B cell (primary cell): ENCODE measurements at regions not wholly inside any gene's neighbourhood (a gene's known extent, or its start where the extent isn't known, plus 50 kb on each side); places are given as distances from the start of the nearest gene placed in this dataset.

Experiments used
- ATAC-seq: fragments of 200-7000 bp; cut with Tn5 transposase; one replicate; pipeline ENCODE4 v1.10.0; 2021; ENCODE audit warnings: low read depth, mild to moderate bottlenecking, moderate number of reproducible peaks, moderate library complexity
- CTCF ChIA-PET: fragments of 350-600 bp; sonication (Branson Sonifier 250); formaldehyde crosslinking; loops from one replicate; lab custom pipeline; 2021; ENCODE audit warnings: antibody characterized with exemption, inconsistent platforms; lab: Charles Lee
- POLR2A ChIA-PET: fragments of 350-600 bp; sonication (Branson Sonifier 250); formaldehyde crosslinking; loops from one replicate; lab custom pipeline; 2021; ENCODE audit warnings: antibody characterized with exemption; lab: Charles Lee
- DNase-seq: peaks from one replicate; pipeline ENCODE4 v3.0.0; 2013
- H2AFZ ChIP-seq: 2 replicates; pipeline ENCODE4 v1.6.1; 2012; ENCODE audit warnings: mild to moderate bottlenecking, low read depth, low read length; ENCODE audit not compliant: insufficient read depth, poor library complexity, severe bottlenecking
- H3K27ac ChIP-seq, 2 donors: 1 replicate in 1 of 2; 2 replicates in 1 of 2; pipeline ENCODE4 v1.5.1; 2012 to 2013; ENCODE audit warnings: low read length in 2 of 2, mild to moderate bottlenecking in 2 of 2, moderate library complexity in 1 of 2
- H3K27me3 ChIP-seq, 4 experiments: fragments of 200-600 bp in 1 of 4; sonication (generic) in 1 of 4; replicated peaks in 1 of 4; 1 replicate in 2 of 4; 2 replicates in 2 of 4; pipeline versions ENCODE4 v1.6.1 to v1.7.0; 2013 to 2016; ENCODE audit warnings: low read length in 3 of 4, mild to moderate bottlenecking in 2 of 4, mixed read lengths in 1 of 4, moderate library complexity in 1 of 4; ENCODE audit not compliant: insufficient read depth in 4 of 4, control insufficient read depth in 3 of 4; ENCODE audit errors: control extremely low read depth in 1 of 4
- H3K36me3 ChIP-seq, 2 experiments: replicated peaks in 1 of 2; 1 replicate in 1 of 2; 2 replicates in 1 of 2; pipeline versions ENCODE4 v1.6.1 to v1.7.1; 2013; ENCODE audit warnings: low read length in 1 of 2; ENCODE audit not compliant: insufficient read depth in 2 of 2, control insufficient read depth in 1 of 2; ENCODE audit errors: control extremely low read depth in 1 of 2, extremely low read depth in 1 of 2
- H3K4me1 ChIP-seq, 2 donors: fragments of 200-600 bp in 1 of 2; sonication (generic) in 1 of 2; 1 replicate in 1 of 2; 2 replicates in 1 of 2; pipeline versions ENCODE4 v1.5.1 to v1.6.1; 2013 to 2017; ENCODE audit warnings: low read length in 2 of 2; ENCODE audit not compliant: control insufficient read depth in 2 of 2, insufficient read depth in 2 of 2
- H3K4me2 ChIP-seq: replicated peaks from 2 replicates; pipeline ENCODE3; 2012; ENCODE audit warnings: mild to moderate bottlenecking, low read depth, low read length; ENCODE audit not compliant: poor library complexity, severe bottlenecking
- H3K4me3 ChIP-seq, 5 experiments: fragments of 200-600 bp in 1 of 5; sonication (generic) in 1 of 5; 1 replicate in 3 of 5; 2 replicates in 2 of 5; pipeline versions ENCODE4 v1.5.1 to v1.7.0; 2011 to 2016; ENCODE audit warnings: low read length in 4 of 5, mild to moderate bottlenecking in 4 of 5, low read depth in 2 of 5, control low read depth in 1 of 5, moderate library complexity in 1 of 5; ENCODE audit not compliant: insufficient read depth in 1 of 5; ENCODE audit errors: control extremely low read depth in 1 of 5, extremely low read depth in 1 of 5
- H3K79me2 ChIP-seq: fragments of 200-600 bp; sonication (generic); one replicate; pipeline ENCODE4 v1.6.0; 2016; ENCODE audit warnings: low read length; ENCODE audit not compliant: control insufficient read depth, insufficient read depth
- H3K9ac ChIP-seq: fragments of 200-600 bp; sonication (generic); 2 replicates; pipeline ENCODE4 v1.6.1; 2017; ENCODE audit warnings: mild to moderate bottlenecking, low read length, moderate library complexity
- H3K9me3 ChIP-seq, 3 donors: one replicate each; pipeline versions ENCODE4 v1.6.1 to v1.7.1; 2013; ENCODE audit warnings: low read length in 2 of 3; ENCODE audit not compliant: control insufficient read depth in 2 of 3, insufficient read depth in 1 of 3; ENCODE audit errors: control extremely low read depth in 1 of 3
- H4K20me1 ChIP-seq: 2 replicates; pipeline ENCODE4 v1.6.0; 2012; ENCODE audit warnings: mild to moderate bottlenecking, low read length; ENCODE audit not compliant: insufficient read depth, control insufficient read depth, poor library complexity, severe bottlenecking
- H3K27ac Mint-ChIP-seq: one replicate; pipeline ENCODE4 v1.8.0; 2021; ENCODE audit warnings: mixed read lengths
- H3K27me3 Mint-ChIP-seq: one replicate; pipeline ENCODE4 v1.8.0; 2021; ENCODE audit warnings: mixed read lengths
- H3K4me1 Mint-ChIP-seq: one replicate; pipeline ENCODE4 v1.8.0; 2021; ENCODE audit warnings: mixed read lengths
- H3K4me3 Mint-ChIP-seq: one replicate; pipeline ENCODE4 v1.8.0; 2021; ENCODE audit warnings: mixed read lengths
- H3K9me3 Mint-ChIP-seq: one replicate; pipeline ENCODE4 v1.8.0; 2022; ENCODE audit warnings: mixed read lengths; ENCODE audit not compliant: insufficient read depth
- EZH2 ChIP-seq: IDR thresholded peaks from 2 replicates; pipeline ENCODE4 v1.6.1; 2012; ENCODE audit warnings: borderline replicate concordance, low read depth, mild to moderate bottlenecking, moderate library complexity, low read length; ENCODE audit not compliant: insufficient read depth, poor library complexity, severe bottlenecking
- WGBS: methylation state at CpG from one replicate; pipeline ENCODE4 v1.1.5; 2013; ENCODE audit warnings: missing lambda C conversion rate; ENCODE audit not compliant: insufficient coverage; 5-methylcytosine and 5-hydroxymethylcytosine counted together
- intact Hi-C: fragments of 100-400 bp; cut with micrococcal nuclease; formaldehyde crosslinking; loops from one replicate; pipeline ENCODE4 v1.10.0; 2022
- TF ChIP-seq, protein P1 (sequence below): fragments of 200-600 bp; IDR thresholded peaks from one replicate; pipeline ENCODE4 v1.8.0; 2022; ENCODE audit warnings: antibody characterized with exemption, mild to moderate bottlenecking

GRCh38 chr6:113147544-113147943 is 709.6 kb upstream of the MARCKS start:
- no peaks in the 10 kb centered on the region for H4K20me1 ChIP-seq
- no peaks in the 10 kb centered on the region for H3K4me1 Mint-ChIP-seq
- H3K9me3 Mint-ChIP-seq, result no peaks in the 10 kb centered on the region
- no peak overlapping the region for H3K4me3 ChIP-seq
- no peak overlapping the region for H2AFZ ChIP-seq
- ATAC-seq (no peak), DNase-seq (no peak)
- no peaks in the 10 kb centered on the region for H3K36me3 ChIP-seq
- no CpG with 5 or more reads among the region's 2 CpGs for WGBS
- H3K4me3 Mint-ChIP-seq, result no peak overlapping the region
- no peaks in the 10 kb centered on the region for H3K27me3 Mint-ChIP-seq
- no peak overlapping the region for H3K9ac ChIP-seq
- no peaks in the 10 kb centered on the region for H3K79me2 ChIP-seq
- TF ChIP-seq, protein P1, sequence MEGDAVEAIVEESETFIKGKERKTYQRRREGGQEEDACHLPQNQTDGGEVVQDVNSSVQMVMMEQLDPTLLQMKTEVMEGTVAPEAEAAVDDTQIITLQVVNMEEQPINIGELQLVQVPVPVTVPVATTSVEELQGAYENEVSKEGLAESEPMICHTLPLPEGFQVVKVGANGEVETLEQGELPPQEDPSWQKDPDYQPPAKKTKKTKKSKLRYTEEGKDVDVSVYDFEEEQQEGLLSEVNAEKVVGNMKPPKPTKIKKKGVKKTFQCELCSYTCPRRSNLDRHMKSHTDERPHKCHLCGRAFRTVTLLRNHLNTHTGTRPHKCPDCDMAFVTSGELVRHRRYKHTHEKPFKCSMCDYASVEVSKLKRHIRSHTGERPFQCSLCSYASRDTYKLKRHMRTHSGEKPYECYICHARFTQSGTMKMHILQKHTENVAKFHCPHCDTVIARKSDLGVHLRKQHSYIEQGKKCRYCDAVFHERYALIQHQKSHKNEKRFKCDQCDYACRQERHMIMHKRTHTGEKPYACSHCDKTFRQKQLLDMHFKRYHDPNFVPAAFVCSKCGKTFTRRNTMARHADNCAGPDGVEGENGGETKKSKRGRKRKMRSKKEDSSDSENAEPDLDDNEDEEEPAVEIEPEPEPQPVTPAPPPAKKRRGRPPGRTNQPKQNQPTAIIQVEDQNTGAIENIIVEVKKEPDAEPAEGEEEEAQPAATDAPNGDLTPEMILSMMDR, result no peak
- no peak for TF ChIP-seq EZH2
- H3K4me1 ChIP-seq, result no peaks in the 10 kb centered on the region
- H3K9me3 ChIP-seq, result no peaks in the 10 kb centered on the region
- CTCF ChIA-PET, result no interaction called here
- POLR2A ChIA-PET, result no interaction called here
- H3K27me3 ChIP-seq, result no peaks in the 10 kb centered on the region
- H3K27ac Mint-ChIP-seq, result no peak overlapping the region
- H3K27ac ChIP-seq, result no peak overlapping the region
- H3K4me2 ChIP-seq, result no peak overlapping the region
- intact Hi-C loops, result no loop called here

- TF ChIP-seq, protein P1, result no peak
- TF ChIP-seq EZH2, result no peak
- Histone ChIP-seq H4K20me1 (no peaks in the 10 kb centered on the region), H3K27ac (no peak overlapping the region), H3K9ac (no peak overlapping the region), H3K4me2 (no peak overlapping the region), H3K27me3 (no peaks in the 10 kb centered on the region), H3K79me2 (no peaks in the 10 kb centered on the region), H2AFZ (no peak overlapping the region), H3K4me1 (no peaks in the 10 kb centered on the region), H3K4me3 (no peak overlapping the region), H3K9me3 (no peaks in the 10 kb centered on the region), H3K36me3 (no peaks in the 10 kb centered on the region)
- Mint-ChIP-seq H3K4me3 (no peak overlapping the region), H3K27ac (no peak overlapping the region), H3K9me3 (no peaks in the 10 kb centered on the region), H3K27me3 (no peaks in the 10 kb centered on the region), H3K4me1 (no peaks in the 10 kb centered on the region)
- ATAC-seq (no peak), DNase-seq (no peak)
- ChIA-PET CTCF (no interaction called here), POLR2A (no interaction called here)
- intact Hi-C loops, result no loop called here
Observed at GRCh38 chr6:113148566-113148965, 708.6 kb upstream of the MARCKS start.
